C4-2B (cell line): ENCODE measurements at regions not wholly inside any gene's neighbourhood (a gene's known extent, or its start where the extent isn't known, plus 50 kb on each side); places are given as distances from the start of the nearest gene placed in this dataset.

Experiments used
- ZFX ChIP-seq: fragments of 450-650 bp; IDR thresholded peaks from 2 replicates; pipeline ENCODE4 v1.6.1; 2017
- TF ChIP-seq, protein P1 (sequence below): fragments of 450-650 bp; conservative IDR thresholded peaks from 2 replicates; pipeline ENCODE4 v1.5.1; 2017; ENCODE audit warnings: mild to moderate bottlenecking

DNA sequence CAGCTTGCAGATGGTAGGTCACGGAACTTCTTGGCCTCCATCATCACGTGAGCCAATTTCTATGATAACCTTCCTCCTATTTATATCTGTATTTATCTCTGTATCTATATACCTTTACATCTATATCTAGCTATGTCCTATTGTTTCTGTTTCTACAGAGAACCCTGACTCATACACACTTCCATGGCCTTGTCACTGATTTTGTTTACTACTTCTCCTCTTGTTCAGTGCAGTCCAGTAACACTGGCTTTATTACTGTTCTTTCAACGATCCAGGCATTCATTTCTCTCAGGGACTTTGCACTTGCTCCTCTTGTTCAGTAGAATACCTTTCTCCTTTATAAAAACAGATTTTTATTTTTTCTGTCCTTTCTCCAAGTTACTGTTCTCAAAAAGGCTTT is 937.0 kb upstream of the ALCAM start:
- TF ChIP-seq, protein P1, sequence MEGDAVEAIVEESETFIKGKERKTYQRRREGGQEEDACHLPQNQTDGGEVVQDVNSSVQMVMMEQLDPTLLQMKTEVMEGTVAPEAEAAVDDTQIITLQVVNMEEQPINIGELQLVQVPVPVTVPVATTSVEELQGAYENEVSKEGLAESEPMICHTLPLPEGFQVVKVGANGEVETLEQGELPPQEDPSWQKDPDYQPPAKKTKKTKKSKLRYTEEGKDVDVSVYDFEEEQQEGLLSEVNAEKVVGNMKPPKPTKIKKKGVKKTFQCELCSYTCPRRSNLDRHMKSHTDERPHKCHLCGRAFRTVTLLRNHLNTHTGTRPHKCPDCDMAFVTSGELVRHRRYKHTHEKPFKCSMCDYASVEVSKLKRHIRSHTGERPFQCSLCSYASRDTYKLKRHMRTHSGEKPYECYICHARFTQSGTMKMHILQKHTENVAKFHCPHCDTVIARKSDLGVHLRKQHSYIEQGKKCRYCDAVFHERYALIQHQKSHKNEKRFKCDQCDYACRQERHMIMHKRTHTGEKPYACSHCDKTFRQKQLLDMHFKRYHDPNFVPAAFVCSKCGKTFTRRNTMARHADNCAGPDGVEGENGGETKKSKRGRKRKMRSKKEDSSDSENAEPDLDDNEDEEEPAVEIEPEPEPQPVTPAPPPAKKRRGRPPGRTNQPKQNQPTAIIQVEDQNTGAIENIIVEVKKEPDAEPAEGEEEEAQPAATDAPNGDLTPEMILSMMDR, result no peak
- TF ChIP-seq ZFX, result no peak
